ENCODE measurements at regions not wholly inside any gene's neighbourhood (a gene's known extent, or its start where the extent isn't known, plus 50 kb on each side); places are given as distances from the start of the nearest gene placed in this dataset.

- no peak for TF ChIP-seq CTCF (conservative IDR thresholded peaks at IDR 0.05; ENCODE audit: low read depth, low read length)
- no peak overlapping the region for H3K4me3 ChIP-seq (IDR thresholded peaks at IDR 0.05; ENCODE audit: insufficient read depth, low read depth, low read length)
Observed at GRCh38 chr6:110040716-110041115, 62.6 kb downstream of the GPR6 start.

GRCh38 chr6:110041126-110041525, 63.0 kb downstream of the GPR6 start:
- no peak overlapping the region for H2AFZ ChIP-seq (ENCODE audit: low read depth)
- H3K36me3 ChIP-seq (ENCODE audit: insufficient read depth) = no peaks in the 10 kb centered on the region
- H3K4me1 ChIP-seq (ENCODE audit: low read depth, poor library complexity, severe bottlenecking) = no peaks in the 10 kb centered on the region
- H3K9ac ChIP-seq = no peak overlapping the region
- H4K20me1 ChIP-seq (ENCODE audit: insufficient read depth) = no peaks in the 10 kb centered on the region
- no peaks in the 10 kb centered on the region for H3K79me2 ChIP-seq (ENCODE audit: insufficient read depth, low read depth)
- H3K27me3 ChIP-seq (ENCODE audit: insufficient read depth, low read depth) = no peaks in the 10 kb centered on the region
- H3K4me3 ChIP-seq (IDR thresholded peaks at IDR 0.05; ENCODE audit: insufficient read depth, low read depth, low read length) = no peak overlapping the region
- H3K27ac ChIP-seq = no peak overlapping the region
- no peak overlapping the region for H3K4me2 ChIP-seq
- TF ChIP-seq CTCF (conservative IDR thresholded peaks at IDR 0.05; ENCODE audit: low read depth, low read length) = no peak

More at GRCh38 chr6:110040716-110041115, 62.6 kb downstream of the GPR6 start:
- H2AFZ ChIP-seq (ENCODE audit: low read depth) = no peak overlapping the region
- no peak overlapping the region for H3K27ac ChIP-seq
- H3K9ac ChIP-seq = no peak overlapping the region
- no peaks in the 10 kb centered on the region for H3K4me1 ChIP-seq (ENCODE audit: low read depth, poor library complexity, severe bottlenecking)
- H3K79me2 ChIP-seq (ENCODE audit: insufficient read depth, low read depth) = no peaks in the 10 kb centered on the region
- no peaks in the 10 kb centered on the region for H3K27me3 ChIP-seq (ENCODE audit: insufficient read depth, low read depth)
- H4K20me1 ChIP-seq (ENCODE audit: insufficient read depth) = no peaks in the 10 kb centered on the region
- no peaks in the 10 kb centered on the region for H3K36me3 ChIP-seq (ENCODE audit: insufficient read depth)
- no peak overlapping the region for H3K4me2 ChIP-seq

- Histone ChIP-seq H3K4me3 (IDR thresholded peaks at IDR 0.05; ENCODE audit: insufficient read depth, low read depth, low read length) (no peak overlapping the region), H4K20me1 (ENCODE audit: insufficient read depth) (no peaks in the 10 kb centered on the region), H2AFZ (ENCODE audit: low read depth) (no peak overlapping the region), H3K9ac (no peak overlapping the region), H3K27me3 (ENCODE audit: insufficient read depth, low read depth) (no peaks in the 10 kb centered on the region), H3K27ac (no peak overlapping the region), H3K4me2 (no peak overlapping the region), H3K36me3 (ENCODE audit: insufficient read depth) (no peaks in the 10 kb centered on the region), H3K4me1 (ENCODE audit: low read depth, poor library complexity, severe bottlenecking) (no peaks in the 10 kb centered on the region), H3K79me2 (ENCODE audit: insufficient read depth, low read depth) (no peaks in the 10 kb centered on the region)
- no peak for TF ChIP-seq CTCF (conservative IDR thresholded peaks at IDR 0.05; ENCODE audit: low read depth, low read length)
Observed at GRCh38 chr6:110041830-110042229, 63.7 kb downstream of the GPR6 start.

- H3K79me2 ChIP-seq (ENCODE audit: insufficient read depth, low read depth) = no peaks in the 10 kb centered on the region
- no peaks in the 10 kb centered on the region for H3K4me1 ChIP-seq (ENCODE audit: low read depth, poor library complexity, severe bottlenecking)
- no peaks in the 10 kb centered on the region for H4K20me1 ChIP-seq (ENCODE audit: insufficient read depth)
- H3K27me3 ChIP-seq (ENCODE audit: insufficient read depth, low read depth) = no peaks in the 10 kb centered on the region
- H3K4me3 ChIP-seq (IDR thresholded peaks at IDR 0.05; ENCODE audit: insufficient read depth, low read depth, low read length) = no peak overlapping the region
- no peak for TF ChIP-seq CTCF (conservative IDR thresholded peaks at IDR 0.05; ENCODE audit: low read depth, low read length)
- H3K27ac ChIP-seq = no peak overlapping the region
- H3K36me3 ChIP-seq (ENCODE audit: insufficient read depth) = no peaks in the 10 kb centered on the region
- H3K9ac ChIP-seq = no peak overlapping the region
- H3K4me2 ChIP-seq = no peak overlapping the region
- H2AFZ ChIP-seq (ENCODE audit: low read depth) = no peak overlapping the region
Observed at GRCh38 chr6:110042670-110043296, 64.7 kb downstream of the GPR6 start.

Data from KMS-11 (cell line).